Activated CD4-positive, alpha-beta memory T cell treated with anti-CD3 and anti-CD28 coated beads, Interleukin-2, amount 10 ng/mL, durations not matched to agents 7 days and 5 days (primary cell): ENCODE measurements at regions not wholly inside any gene's neighbourhood (a gene's known extent, or its start where the extent isn't known, plus 50 kb on each side); places are given as distances from the start of the nearest gene placed in this dataset.
"Not testable (repeated sequence)": the region's sequence is repeated elsewhere in the genome, so short reads cannot be mapped to it uniquely, and the experiment has no call there.

ENCODE experiments used
- CTCF ChIA-PET: fragments of 350-600 bp; sonication (Branson Sonifier 250); formaldehyde crosslinking; loops from one replicate; lab custom pipeline; 2021; ENCODE audit warnings: antibody characterized with exemption, inconsistent platforms; lab: Charles Lee
- POLR2A ChIA-PET: fragments of 350-600 bp; sonication (Branson Sonifier 250); formaldehyde crosslinking; loops from one replicate; lab custom pipeline; 2021; ENCODE audit warnings: antibody characterized with exemption; lab: Charles Lee
- DNase-seq: peaks from one replicate; pipeline ENCODE4 v3.0.0-alpha.2; 2020
- H3K27ac Mint-ChIP-seq: one replicate; pipeline ENCODE4 v1.8.0; 2021; ENCODE audit warnings: mild to moderate bottlenecking, mixed read lengths
- H3K27me3 Mint-ChIP-seq: one replicate; pipeline ENCODE4 v1.8.0; 2021; ENCODE audit warnings: mixed read lengths
- H3K36me3 Mint-ChIP-seq: one replicate; pipeline ENCODE4 v1.8.0; 2021; ENCODE audit warnings: low read depth, mixed read lengths
- H3K4me1 Mint-ChIP-seq: one replicate; pipeline ENCODE4 v1.8.0; 2021; ENCODE audit warnings: mixed read lengths
- H3K4me3 Mint-ChIP-seq: one replicate; pipeline ENCODE4 v1.8.0; 2021; ENCODE audit warnings: mild to moderate bottlenecking, mixed read lengths
- H3K9me3 Mint-ChIP-seq: one replicate; pipeline ENCODE4 v1.8.0; 2021; ENCODE audit warnings: mixed read lengths

- Mint-ChIP-seq H3K27ac (no peak overlapping the region), H3K9me3 (no peaks in the 10 kb centered on the region), H3K4me1 (peaks cover 18% of the 10 kb centered on the region), H3K27me3 (peaks cover 51% of the 10 kb centered on the region), H3K4me3 (no peak overlapping the region), H3K36me3 (peaks cover 5% of the 10 kb centered on the region)
- CTCF ChIA-PET, result interaction anchor here (3.0 kb wide), 1 partner anchor 11 kb away, joined by 7 read pairs; no protein-coding TSS in a partner anchor
- POLR2A ChIA-PET, result no interaction called here
- DNase-seq, result no peak
Observed at GRCh38 chr11:16603245-16603644, 135.2 kb upstream of the C11orf58 start.

GRCh38 chr11:16598906-16599305, 139.5 kb upstream of the C11orf58 start:
- Mint-ChIP-seq H3K36me3 (no peaks in the 10 kb centered on the region), H3K27ac (no peak overlapping the region), H3K4me1 (no peaks in the 10 kb centered on the region), H3K27me3 (peaks cover 28% of the 10 kb centered on the region), H3K4me3 (no peak overlapping the region), H3K9me3 (no peaks in the 10 kb centered on the region)
- ChIA-PET POLR2A (no interaction called here), CTCF (interaction anchor here (2.4 kb wide), 1 partner anchor 15 kb away, joined by 6 read pairs; no protein-coding TSS in a partner anchor)
- DNase-seq, result no peak

GRCh38 chr11:16598032-16598431, 140.4 kb upstream of the C11orf58 start:
- Mint-ChIP-seq H3K36me3 (no peaks in the 10 kb centered on the region), H3K9me3 (no peaks in the 10 kb centered on the region), H3K4me3 (no peak overlapping the region), H3K27ac (no peak overlapping the region), H3K4me1 (no peaks in the 10 kb centered on the region), H3K27me3 (peaks cover 19% of the 10 kb centered on the region)
- ChIA-PET POLR2A (no interaction called here), CTCF (interaction anchor here (2.4 kb wide), 1 partner anchor 16 kb away, joined by 6 read pairs; no protein-coding TSS in a partner anchor)
- DNase-seq, result no peak

GRCh38 chr11:16596231-16596630, 142.2 kb upstream of the C11orf58 start:
- Mint-ChIP-seq H3K4me3 (no peak overlapping the region), H3K27me3 (peaks cover 10% of the 10 kb centered on the region), H3K4me1 (no peaks in the 10 kb centered on the region), H3K9me3 (no peaks in the 10 kb centered on the region), H3K36me3 (no peaks in the 10 kb centered on the region), H3K27ac (no peak overlapping the region)
- CTCF ChIA-PET, result interaction anchor here (1.1 kb wide), 1 partner anchor 18 kb away, joined by 4 read pairs; no protein-coding TSS in a partner anchor
- no peak for DNase-seq
- POLR2A ChIA-PET, result no interaction called here

- Mint-ChIP-seq H3K36me3 (no peaks in the 10 kb centered on the region), H3K4me3 (no peak overlapping the region), H3K27ac (no peak overlapping the region), H3K27me3 (no peaks in the 10 kb centered on the region), H3K4me1 (no peaks in the 10 kb centered on the region), H3K9me3 (no peaks in the 10 kb centered on the region)
- POLR2A ChIA-PET, result no interaction called here
- DNase-seq, result no peak
- CTCF ChIA-PET, result no interaction called here
Observed at GRCh38 chr11:16591157-16591556, 147.3 kb upstream of the C11orf58 start.

- DNase-seq, result no peak
- H3K4me3 Mint-ChIP-seq, result no peak overlapping the region
- H3K27ac Mint-ChIP-seq, result no peak overlapping the region
- no peaks in the 10 kb centered on the region for H3K9me3 Mint-ChIP-seq
- H3K36me3 Mint-ChIP-seq, result no peaks in the 10 kb centered on the region
- ChIA-PET POLR2A (no interaction called here), CTCF (interaction anchor here (1.2 kb wide), 1 partner anchor 26 kb away, joined by 3 read pairs; no protein-coding TSS in a partner anchor)
- H3K4me1 Mint-ChIP-seq, result no peaks in the 10 kb centered on the region
- H3K27me3 Mint-ChIP-seq, result no peaks in the 10 kb centered on the region
Observed at GRCh38 chr11:16587670-16588069, 150.8 kb upstream of the C11orf58 start.

- no peak for DNase-seq
- Mint-ChIP-seq H3K4me1 (no peaks in the 10 kb centered on the region), H3K4me3 (no peak overlapping the region), H3K36me3 (no peaks in the 10 kb centered on the region), H3K27ac (no peak overlapping the region), H3K27me3 (no peaks in the 10 kb centered on the region), H3K9me3 (no peaks in the 10 kb centered on the region)
- CTCF ChIA-PET, result no interaction called here
- POLR2A ChIA-PET, result no interaction called here
Observed at GRCh38 chr11:16584569-16584968, 153.9 kb upstream of the C11orf58 start.

GRCh38 chr11:16581078-16581477, 157.4 kb upstream of the C11orf58 start:
- H3K4me1 Mint-ChIP-seq, H3K4me3 Mint-ChIP-seq, H3K36me3 Mint-ChIP-seq, DNase-seq, CTCF ChIA-PET, H3K27ac Mint-ChIP-seq, POLR2A ChIA-PET, H3K27me3 Mint-ChIP-seq, H3K9me3 Mint-ChIP-seq: not testable (repeated sequence)

- no peaks in the 10 kb centered on the region for H3K36me3 Mint-ChIP-seq
- H3K4me1 Mint-ChIP-seq, result no peaks in the 10 kb centered on the region
- H3K9me3 Mint-ChIP-seq, result no peaks in the 10 kb centered on the region
- ChIA-PET POLR2A (no interaction called here), CTCF (no interaction called here)
- H3K27ac Mint-ChIP-seq, result no peak overlapping the region
- no peaks in the 10 kb centered on the region for H3K27me3 Mint-ChIP-seq
- no peak for DNase-seq
- H3K4me3 Mint-ChIP-seq, result no peak overlapping the region
Observed at GRCh38 chr11:16577490-16577889, 161.0 kb upstream of the C11orf58 start.

- H3K27ac Mint-ChIP-seq, H3K27me3 Mint-ChIP-seq, H3K36me3 Mint-ChIP-seq, POLR2A ChIA-PET, H3K4me1 Mint-ChIP-seq, H3K4me3 Mint-ChIP-seq, H3K9me3 Mint-ChIP-seq, CTCF ChIA-PET, DNase-seq: not testable (repeated sequence)
Observed at GRCh38 chr11:16574889-16575288, 163.6 kb upstream of the C11orf58 start.

GRCh38 chr11:16572945-16573344, 165.5 kb upstream of the C11orf58 start:
- Mint-ChIP-seq H3K4me3 (no peak overlapping the region), H3K27ac (no peak overlapping the region), H3K4me1 (no peaks in the 10 kb centered on the region), H3K36me3 (no peaks in the 10 kb centered on the region), H3K27me3 (no peaks in the 10 kb centered on the region), H3K9me3 (no peaks in the 10 kb centered on the region)
- ChIA-PET CTCF (no interaction called here), POLR2A (no interaction called here)
- DNase-seq, result no peak

- Mint-ChIP-seq H3K4me3 (no peak overlapping the region), H3K27me3 (no peaks in the 10 kb centered on the region), H3K9me3 (no peaks in the 10 kb centered on the region), H3K27ac (no peak overlapping the region), H3K36me3 (no peaks in the 10 kb centered on the region), H3K4me1 (no peaks in the 10 kb centered on the region)
- CTCF ChIA-PET, result no interaction called here
- POLR2A ChIA-PET, result no interaction called here
- no peak for DNase-seq
Observed at GRCh38 chr11:16561150-16561549, 177.3 kb upstream of the C11orf58 start.

- H3K36me3 Mint-ChIP-seq, result no peaks in the 10 kb centered on the region
- no peak for DNase-seq
- ChIA-PET CTCF (no interaction called here), POLR2A (no interaction called here)
- H3K9me3 Mint-ChIP-seq, result no peaks in the 10 kb centered on the region
- H3K27ac Mint-ChIP-seq, result no peak overlapping the region
- no peak overlapping the region for H3K4me3 Mint-ChIP-seq
- H3K4me1 Mint-ChIP-seq, result no peaks in the 10 kb centered on the region
- no peaks in the 10 kb centered on the region for H3K27me3 Mint-ChIP-seq
Observed at GRCh38 chr11:16558494-16558893, 180.0 kb upstream of the C11orf58 start.

GRCh38 chr11:16555956-16556355, 182.5 kb upstream of the C11orf58 start:
- Mint-ChIP-seq H3K27me3 (no peaks in the 10 kb centered on the region), H3K36me3 (no peaks in the 10 kb centered on the region), H3K4me1 (no peaks in the 10 kb centered on the region), H3K4me3 (no peak overlapping the region), H3K27ac (no peak overlapping the region), H3K9me3 (no peaks in the 10 kb centered on the region)
- DNase-seq, result no peak
- POLR2A ChIA-PET, result no interaction called here
- CTCF ChIA-PET, result no interaction called here
